Heart right ventricle (tissue), 16 donors: ENCODE measurements at regions not wholly inside any gene's neighbourhood (a gene's known extent, or its start where the extent isn't known, plus 50 kb on each side); places are given as distances from the start of the nearest gene placed in this dataset.

ENCODE experiments used
- ATAC-seq, 8 donors: fragments of 200-7000 bp; cut with Tn5 transposase; one replicate each; pipeline ENCODE4 v1.9.1; 2020; ENCODE audit warnings: mild to moderate bottlenecking in 8 of 8, moderate library complexity in 8 of 8, moderate number of reproducible peaks in 1 of 8
- DNase-seq, 2 donors: peaks; one replicate each; pipeline ENCODE4 v3.0.0-alpha.2; 2020
- H3K27ac ChIP-seq, 10 donors: fragments of 200-600 bp; sonication (generic) in 2 of 10; one replicate each; pipeline versions ENCODE4 v1.5.0 to v1.8.0; 2020 to 2022; ENCODE audit warnings: mild to moderate bottlenecking in 3 of 10
- H3K27me3 ChIP-seq, 7 donors: fragments of 200-600 bp; one replicate each; pipeline ENCODE4 v1.8.0; 2021 to 2022; ENCODE audit warnings: mild to moderate bottlenecking in 2 of 7
- H3K36me3 ChIP-seq, 9 donors: fragments of 200-600 bp; sonication (generic) in 1 of 9; one replicate each; pipeline versions ENCODE4 v1.5.0 to v1.8.0; 2020 to 2022; ENCODE audit warnings: mild to moderate bottlenecking in 2 of 9
- H3K4me1 ChIP-seq, 9 donors: fragments of 200-600 bp; sonication (generic) in 1 of 9; one replicate each; pipeline versions ENCODE4 v1.5.0 to v1.8.0; 2020 to 2022; ENCODE audit warnings: mild to moderate bottlenecking in 4 of 9
- H3K4me3 ChIP-seq, 10 donors: fragments of 200-600 bp; sonication (generic) in 2 of 10; one replicate each; pipeline versions ENCODE4 v1.5.0 to v1.8.0; 2020 to 2022; ENCODE audit warnings: mild to moderate bottlenecking in 7 of 10, moderate library complexity in 2 of 10
- H3K9me3 ChIP-seq, 11 donors: fragments of 200-600 bp in 10 of 11; sonication (generic) in 2 of 11; one replicate each; pipeline versions ENCODE4 v1.5.0 to v1.8.0; 2013 to 2022; ENCODE audit warnings: mild to moderate bottlenecking in 2 of 11, control low read depth in 1 of 11, moderate library complexity in 1 of 11
- CTCF ChIP-seq, 9 donors: fragments of 200-600 bp; sonication (generic) in 2 of 9; IDR thresholded peaks; one replicate each; pipeline versions ENCODE4 v1.5.0 to v1.8.0; 2021 to 2022; ENCODE audit warnings: antibody characterized with exemption in 9 of 9, mild to moderate bottlenecking in 5 of 9, moderate library complexity in 1 of 9
- WGBS, 2 donors: extraction: QIAGEN DNeasy Blood & Tissue Kit; methylation state at CpG; one replicate each; pipeline ENCODE4 v1.1.7; 2013; ENCODE audit warnings: inconsistent platforms in 1 of 2; 5-methylcytosine and 5-hydroxymethylcytosine counted together
- intact Hi-C, 10 donors: fragments of 100-400 bp; cut with DNase I; formaldehyde crosslinking; loops; one replicate each; pipeline versions ENCODE4 v1.11.1 to v1.14.2; 2022
- donor health status: Arrhythmogenic right ventricular cardiomyopathy.
- donor health status: ischemic (EF 13 %, LVEDD 7.1; RV severe dilation, severe dysfunction).
- donor health status: healthy with polysubstance abuse.
- donor health status: DM: no; HTN: yes; CAD: no.
- donor health status: DM: no; HTN: no; CAD: no.
- donor health status: ischemic (EF 25% LVEDD 6.9; RV normal size, moderate dysfunction).
- donor health status: ischemic (EF 25% LVEDD 5.7; RV mildly dilated, moderate dysfunction).
- donor health status: healthy.
- donor health status: DM: yes; HTN: yes; CAD: no.
- donor health status: Ischemic cardiomyopathy.
- donor health status: ischemic (EF 35%, LVEDD 5.7; RV mildly dilated, moderate dysfunction).
- donor health status: nonischemic (EF 11% LVEDD 7.7; RV severe dilation, severe dysfunction).
- donor health status: DM: yes; HTN: yes; CAD: no.
- donor health status: PGD.
- donor health status: ischemic (EF 29% LVEDD 5.4; RV normal size, mild dysfunction).
- donor health status: nonischemic (EF 23%, LVEDD 6.1; RV moderate dilation, normal function).

- DNase-seq = no peak
- intact Hi-C loops = loop anchor here in 1 of 10 donors (10.0 kb wide), 1 partner anchor 721 kb away; no protein-coding TSS in a partner anchor
- WGBS, 2 donors = 71 to 77% methylated on average over 5 of the region's 5 CpGs
- Histone ChIP-seq H3K36me3 (no peaks in the 10 kb centered on the region), H3K4me1 (no peaks in the 10 kb centered on the region), H3K4me3 (no peak overlapping the region), H3K9me3 (no peaks in the 10 kb centered on the region), H3K27me3 (peaks cover 0 to 8% (median 0%) of the 10 kb centered on the region in 7 donors), H3K27ac (no peak overlapping the region)
- ATAC-seq = no peak
- TF ChIP-seq CTCF (IDR thresholded peaks at IDR 0.05) = no peak
Measured at GRCh38 chr18:60555625-60556024, 183.1 kb upstream of the MC4R start.

- intact Hi-C loops = loop anchor here in 1 of 10 donors (10.0 kb wide), 1 partner anchor 722 kb away; no protein-coding TSS in a partner anchor
- no peak for DNase-seq
- no peaks in the 10 kb centered on the region for H3K36me3 ChIP-seq
- peaks cover 0 to 8% (median 0%) of the 10 kb centered on the region in 7 donors for H3K27me3 ChIP-seq
- no peaks in the 10 kb centered on the region for H3K9me3 ChIP-seq
- WGBS, 2 donors = 97 to 100% methylated on average over 1 of the region's 1 CpG
- ATAC-seq = no peak
- no peak for TF ChIP-seq CTCF (IDR thresholded peaks at IDR 0.05)
- no peaks in the 10 kb centered on the region for H3K4me1 ChIP-seq
- no peak overlapping the region for H3K4me3 ChIP-seq
- no peak overlapping the region for H3K27ac ChIP-seq
Measured at GRCh38 chr18:60556326-60556725, 183.8 kb upstream of the MC4R start.

- WGBS, 2 donors = 19 to 70% methylated on average over 2 of the region's 2 CpGs
- Histone ChIP-seq H3K36me3 (no peaks in the 10 kb centered on the region), H3K27ac (no peak overlapping the region), H3K4me3 (no peak overlapping the region), H3K27me3 (peaks cover 0 to 4% (median 0%) of the 10 kb centered on the region in 7 donors), H3K4me1 (no peaks in the 10 kb centered on the region), H3K9me3 (no peaks in the 10 kb centered on the region)
- intact Hi-C loops = no loop called here
- ATAC-seq (no peak), DNase-seq (no peak)
- no peak for TF ChIP-seq CTCF (IDR thresholded peaks at IDR 0.05)
Measured at GRCh38 chr18:60560071-60560470, 187.5 kb upstream of the MC4R start.

GRCh38 chr18:60563082-60563481 is 190.5 kb upstream of the MC4R start:
- no peak overlapping the region for H3K4me3 ChIP-seq
- no peaks in the 10 kb centered on the region for H3K9me3 ChIP-seq
- ATAC-seq = no peak
- H3K27ac ChIP-seq = no peak overlapping the region
- no peak for DNase-seq
- H3K4me1 ChIP-seq = no peaks in the 10 kb centered on the region
- intact Hi-C loops = no loop called here
- no peaks in the 10 kb centered on the region for H3K36me3 ChIP-seq
- TF ChIP-seq CTCF (IDR thresholded peaks at IDR 0.05) = no peak
- H3K27me3 ChIP-seq = peaks cover 0 to 4% (median 0%) of the 10 kb centered on the region in 7 donors
- WGBS, 2 donors = 84 to 86% methylated on average over 3 of the region's 3 CpGs
